Trophoblast cell (in vitro differentiated cells and primary cell): ENCODE measurements at regions not wholly inside any gene's neighbourhood (a gene's known extent, or its start where the extent isn't known, plus 50 kb on each side); places are given as distances from the start of the nearest gene placed in this dataset.

ENCODE experiments used
- DNase-seq, 2 donors: peaks; one replicate each; pipeline ENCODE4 v3.0.0-alpha.2; 2016
- H2AFZ ChIP-seq: 2 replicates; pipeline ENCODE4 v1.6.1; 2013; ENCODE audit warnings: low read length, moderate library complexity, mild to moderate bottlenecking; ENCODE audit not compliant: insufficient read depth, poor library complexity
- H2AK5ac ChIP-seq: 2 replicates; pipeline ENCODE4 v1.6.1; 2013; ENCODE audit warnings: mild to moderate bottlenecking, low read length
- H2BK120ac ChIP-seq: 2 replicates; pipeline ENCODE4 v1.6.1; 2013; ENCODE audit warnings: low read length, mild to moderate bottlenecking, moderate library complexity; ENCODE audit not compliant: insufficient read depth, poor library complexity
- H2BK12ac ChIP-seq: 2 replicates; pipeline ENCODE4 v1.6.1; 2013; ENCODE audit warnings: mild to moderate bottlenecking, low read length, moderate library complexity
- H2BK5ac ChIP-seq: 2 replicates; pipeline ENCODE4 v1.6.1; 2013; ENCODE audit warnings: low read length, low read depth, moderate library complexity, mild to moderate bottlenecking; ENCODE audit not compliant: poor library complexity
- H3K14ac ChIP-seq: 2 replicates; pipeline ENCODE4 v1.6.1; 2013; ENCODE audit warnings: mild to moderate bottlenecking, low read length
- H3K18ac ChIP-seq: 2 replicates; pipeline ENCODE4 v1.6.1; 2013; ENCODE audit warnings: mild to moderate bottlenecking, low read length
- H3K23ac ChIP-seq: 2 replicates; pipeline ENCODE4 v1.6.1; 2013; ENCODE audit warnings: low read length
- H3K27ac ChIP-seq: 2 replicates; pipeline ENCODE4 v1.5.1; 2013; ENCODE audit warnings: low read depth, mild to moderate bottlenecking, inconsistent platforms, low read length, moderate library complexity
- H3K27me3 ChIP-seq: 2 replicates; pipeline ENCODE4 v1.6.1; 2013; ENCODE audit warnings: inconsistent platforms, mild to moderate bottlenecking, low read length, moderate library complexity; ENCODE audit not compliant: insufficient read depth
- H3K36me3 ChIP-seq, 2 experiments: 1 replicate in 1 of 2; 2 replicates in 1 of 2; pipeline ENCODE4 v1.6.1; 2013; ENCODE audit warnings: low read length in 2 of 2, mild to moderate bottlenecking in 2 of 2, moderate library complexity in 1 of 2; ENCODE audit not compliant: insufficient read depth in 2 of 2, control insufficient read depth in 1 of 2
- H3K4ac ChIP-seq: 2 replicates; pipeline ENCODE4 v1.6.1; 2013; ENCODE audit warnings: low read depth, mild to moderate bottlenecking, low read length, moderate library complexity
- H3K4me1 ChIP-seq, 2 experiments: 1 replicate in 1 of 2; 2 replicates in 1 of 2; pipeline ENCODE4 v1.6.1; 2013; ENCODE audit warnings: low read length in 2 of 2, mild to moderate bottlenecking in 2 of 2, moderate library complexity in 1 of 2; ENCODE audit not compliant: insufficient read depth in 2 of 2, control insufficient read depth in 1 of 2
- H3K4me2 ChIP-seq: 2 replicates; pipeline ENCODE4 v1.6.1; 2013; ENCODE audit warnings: inconsistent platforms, mild to moderate bottlenecking, low read length, moderate library complexity
- H3K4me3 ChIP-seq: 2 replicates; pipeline ENCODE4 v1.5.1; 2013; ENCODE audit warnings: mild to moderate bottlenecking, low read depth, low read length, inconsistent platforms
- H3K79me1 ChIP-seq: one replicate; pipeline ENCODE4 v1.6.1; 2013; ENCODE audit warnings: low read length
- H3K79me2 ChIP-seq: 2 replicates; pipeline ENCODE4 v1.6.1; 2013; ENCODE audit warnings: low read length, mild to moderate bottlenecking; ENCODE audit not compliant: control insufficient read depth, insufficient read depth, poor library complexity
- H3K9ac ChIP-seq: 2 replicates; pipeline ENCODE4 v1.6.1; 2013; ENCODE audit warnings: mild to moderate bottlenecking, low read length
- H3K9me3 ChIP-seq: 2 replicates; pipeline ENCODE4 v1.6.1; 2013; ENCODE audit warnings: low read depth, mild to moderate bottlenecking, control low read depth, inconsistent platforms, low read length; ENCODE audit not compliant: insufficient read depth
- H4K12ac ChIP-seq: 2 replicates; pipeline ENCODE4 v1.6.1; 2013; ENCODE audit warnings: low read depth, mild to moderate bottlenecking, low read length, moderate library complexity
- H4K8ac ChIP-seq: 2 replicates; pipeline ENCODE4 v1.6.1; 2013; ENCODE audit warnings: low read depth, mild to moderate bottlenecking, low read length, moderate library complexity
- H4K91ac ChIP-seq: one replicate; pipeline ENCODE4 v1.6.1; 2013; ENCODE audit warnings: low read depth, mild to moderate bottlenecking, low read length, moderate library complexity
- WGBS: extraction: QIAGEN DNeasy Blood & Tissue Kit; methylation state at CpG from one replicate; pipeline ENCODE4 v1.1.7; 2013; ENCODE audit warnings: missing lambda C conversion rate; ENCODE audit not compliant: insufficient read length, insufficient coverage; ENCODE audit errors: extremely low coverage; 5-methylcytosine and 5-hydroxymethylcytosine counted together

DNA sequence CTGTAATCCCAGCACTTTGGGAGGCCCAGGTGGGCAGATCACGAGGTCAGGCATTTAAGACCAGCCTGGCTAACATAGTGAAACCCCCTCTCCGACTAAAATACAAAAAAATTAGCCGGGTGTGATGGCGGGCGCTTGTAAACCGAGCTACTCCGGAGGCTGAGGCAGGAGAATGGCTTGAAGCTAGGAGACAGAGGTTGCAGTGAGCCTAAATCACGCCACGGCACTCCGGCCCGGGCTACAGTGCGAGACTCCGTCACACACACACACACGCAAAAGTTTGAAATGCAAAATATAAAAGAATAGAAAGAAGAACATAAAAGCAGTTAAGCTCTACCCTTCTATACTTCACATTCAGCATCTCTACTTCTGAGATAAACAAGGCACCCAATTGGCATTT lies 1165.9 kb upstream of the CNTN5 start:
- no peak overlapping the region for H3K18ac ChIP-seq
- no peak overlapping the region for H2BK120ac ChIP-seq
- H4K12ac ChIP-seq = no peak overlapping the region
- no peak overlapping the region for H4K91ac ChIP-seq
- H3K23ac ChIP-seq = no peak overlapping the region
- H3K79me1 ChIP-seq = no peaks in the 10 kb centered on the region
- no peak overlapping the region for H3K14ac ChIP-seq
- no peaks in the 10 kb centered on the region for H3K4me1 ChIP-seq
- H3K4ac ChIP-seq = no peak overlapping the region
- H3K4me2 ChIP-seq = no peak overlapping the region
- no peaks in the 10 kb centered on the region for H3K9me3 ChIP-seq
- H3K79me2 ChIP-seq = no peaks in the 10 kb centered on the region
- DNase-seq = no peak
- WGBS = no CpG with 5 or more reads among the region's 14 CpGs
- H3K27me3 ChIP-seq = no peaks in the 10 kb centered on the region
- H2AFZ ChIP-seq = no peak overlapping the region
- no peak overlapping the region for H2BK5ac ChIP-seq
- H4K8ac ChIP-seq = no peak overlapping the region
- no peak overlapping the region for H3K9ac ChIP-seq
- no peak overlapping the region for H3K27ac ChIP-seq
- no peak overlapping the region for H2BK12ac ChIP-seq
- no peaks in the 10 kb centered on the region for H3K36me3 ChIP-seq
- no peak overlapping the region for H2AK5ac ChIP-seq
- no peak overlapping the region for H3K4me3 ChIP-seq

DNA sequence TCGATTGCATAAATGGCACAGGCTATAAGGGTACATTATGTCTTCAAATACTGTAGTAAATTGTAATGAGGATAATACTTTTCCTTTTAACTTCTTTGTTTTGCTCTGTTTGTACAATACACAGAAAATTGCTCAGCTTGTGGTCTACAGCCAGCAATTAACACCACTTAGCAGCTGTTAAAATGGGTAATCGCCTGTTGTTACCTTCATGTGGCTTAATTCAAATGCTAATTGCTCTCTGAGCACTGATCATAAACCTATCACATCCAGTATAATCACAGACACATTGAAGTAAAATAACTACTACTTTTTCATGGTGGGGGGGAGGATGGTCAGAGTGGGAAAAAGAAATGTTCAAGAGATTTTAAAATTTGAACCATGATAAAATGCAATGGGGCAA lies 1164.1 kb upstream of the CNTN5 start:
- Histone ChIP-seq H2BK120ac (no peak overlapping the region), H3K4me1 (no peaks in the 10 kb centered on the region), H4K91ac (no peak overlapping the region), H3K79me2 (no peaks in the 10 kb centered on the region), H3K9me3 (no peaks in the 10 kb centered on the region), H3K4ac (no peak overlapping the region), H3K4me3 (no peak overlapping the region), H2AFZ (no peak overlapping the region), H3K23ac (no peak overlapping the region), H3K36me3 (no peaks in the 10 kb centered on the region), H2BK5ac (no peak overlapping the region), H3K18ac (no peak overlapping the region), H3K27ac (no peak overlapping the region), H3K14ac (no peak overlapping the region), H4K8ac (no peak overlapping the region), H3K9ac (no peak overlapping the region), H3K27me3 (no peaks in the 10 kb centered on the region), H3K79me1 (no peaks in the 10 kb centered on the region), H3K4me2 (no peak overlapping the region), H2AK5ac (no peak overlapping the region), H4K12ac (no peak overlapping the region), H2BK12ac (no peak overlapping the region)
- no peak for DNase-seq
- WGBS = no CpG with 5 or more reads among the region's 2 CpGs

DNA sequence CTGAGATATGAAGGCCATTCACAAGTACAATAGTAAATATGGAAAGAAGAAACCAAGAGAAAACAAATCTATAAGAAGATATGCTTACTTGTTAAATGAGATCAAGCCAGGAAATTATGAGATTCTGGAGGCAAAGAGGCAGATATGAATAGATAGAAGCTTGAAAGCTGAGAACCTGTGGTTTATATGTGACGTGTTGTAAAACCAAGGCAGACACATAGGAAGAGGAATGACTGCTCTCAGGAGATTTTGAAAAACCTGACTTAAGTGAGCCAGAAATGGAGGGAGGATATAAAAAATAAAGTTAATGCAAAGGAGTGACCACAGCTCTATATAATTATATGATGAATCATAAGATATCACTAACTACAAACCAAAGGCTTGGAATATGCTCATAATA lies 1160.5 kb upstream of the CNTN5 start:
- Histone ChIP-seq H4K91ac (no peak overlapping the region), H3K4ac (no peak overlapping the region), H3K36me3 (no peaks in the 10 kb centered on the region), H2BK12ac (no peak overlapping the region), H3K23ac (no peak overlapping the region), H3K27me3 (no peaks in the 10 kb centered on the region), H3K4me1 (no peaks in the 10 kb centered on the region), H3K18ac (no peak overlapping the region), H3K79me2 (no peaks in the 10 kb centered on the region), H3K9ac (no peak overlapping the region), H2AFZ (no peak overlapping the region), H3K4me2 (no peak overlapping the region), H2AK5ac (no peak overlapping the region), H4K8ac (no peak overlapping the region), H3K27ac (no peak overlapping the region), H4K12ac (no peak overlapping the region), H2BK5ac (no peak overlapping the region), H3K9me3 (no peaks in the 10 kb centered on the region), H3K4me3 (no peak overlapping the region), H2BK120ac (no peak overlapping the region), H3K14ac (no peak overlapping the region), H3K79me1 (no peaks in the 10 kb centered on the region)
- DNase-seq = no peak
- WGBS = no CpG with 5 or more reads among the region's 1 CpG

DNA sequence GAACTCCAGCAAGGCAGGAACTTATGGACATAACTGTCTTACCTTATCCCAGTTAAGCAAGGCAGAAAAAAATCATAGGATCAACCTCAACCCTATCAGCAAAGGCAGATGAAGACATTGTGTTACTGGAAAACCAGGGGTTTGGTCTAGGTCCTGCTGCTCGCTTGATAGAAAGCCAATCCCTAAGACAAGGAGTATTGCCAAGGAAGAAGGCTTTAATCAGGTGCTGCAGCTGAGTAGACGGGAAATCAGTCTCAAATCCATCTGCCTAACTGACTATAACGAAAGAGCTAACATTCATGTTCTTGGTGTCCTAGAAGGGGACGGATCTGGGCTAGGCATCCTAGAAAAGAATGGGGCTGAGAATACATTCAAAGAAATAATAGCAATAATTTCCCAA lies 1158.7 kb upstream of the CNTN5 start:
- Histone ChIP-seq H4K8ac (no peak overlapping the region), H3K4me1 (no peaks in the 10 kb centered on the region), H3K36me3 (no peaks in the 10 kb centered on the region), H3K4me2 (no peak overlapping the region), H2BK120ac (no peak overlapping the region), H3K4me3 (no peak overlapping the region), H3K27me3 (no peaks in the 10 kb centered on the region), H4K12ac (no peak overlapping the region), H2AFZ (no peak overlapping the region), H3K18ac (no peak overlapping the region), H3K9ac (no peak overlapping the region), H2AK5ac (no peak overlapping the region), H3K23ac (no peak overlapping the region), H2BK12ac (no peak overlapping the region), H3K9me3 (no peaks in the 10 kb centered on the region), H3K79me2 (no peaks in the 10 kb centered on the region), H3K79me1 (no peaks in the 10 kb centered on the region), H3K27ac (no peak overlapping the region), H3K4ac (no peak overlapping the region), H4K91ac (no peak overlapping the region), H2BK5ac (no peak overlapping the region), H3K14ac (no peak overlapping the region)
- DNase-seq = no peak
- no CpG with 5 or more reads among the region's 4 CpGs for WGBS
